ENCODE measurements at regions not wholly inside any gene's neighbourhood (a gene's known extent, or its start where the extent isn't known, plus 50 kb on each side); places are given as distances from the start of the nearest gene placed in this dataset.
"Not testable (repeated sequence)": the region's sequence is repeated elsewhere in the genome, so short reads cannot be mapped to it uniquely, and the experiment has no call there.

- peaks cover 0 to 2% (median 1%) of the 10 kb centered on the region in 6 donors for H3K9me3 Mint-ChIP-seq
- peaks cover 34 to 37% of the 10 kb centered on the region in 2 donors for H3K4me1 Mint-ChIP-seq
- peaks cover 0 to 4% (median 2%) of the 10 kb centered on the region in 3 donors for H3K27me3 Mint-ChIP-seq (ENCODE audit: low read depth in 3 of 3)
- DNase-seq, result no peak
- H3K27ac Mint-ChIP-seq, result peak overlapping the region in 4 of 6 donors; percentile 6 to 78 (median 42)
- peaks cover 0 to 9% (median 8%) of the 10 kb centered on the region in 3 donors for H3K36me3 Mint-ChIP-seq
- H3K4me3 Mint-ChIP-seq, result no peak overlapping the region
Observed at GRCh38 chr1:169042377-169042776, 64.1 kb upstream of the ATP1B1 start.

GRCh38 chr1:169043823-169044222 is 62.7 kb upstream of the ATP1B1 start:
- H3K27ac Mint-ChIP-seq, result peak overlapping the region; percentile 0 to 88 (median 82)
- H3K4me1 Mint-ChIP-seq, result peaks cover 34 to 37% of the 10 kb centered on the region in 2 donors

GRCh38 chr1:169044296-169044695 is 62.2 kb upstream of the ATP1B1 start:
- H3K4me1 Mint-ChIP-seq, result peaks cover 34 to 37% of the 10 kb centered on the region in 2 donors
- H3K4me3 Mint-ChIP-seq, result peak overlapping the region; percentile 42 to 82 (median 73)
- H3K27ac Mint-ChIP-seq, result peak overlapping the region; percentile 0 to 88 (median 80)
- peak; percentile 28 to 54 (median 41) for DNase-seq
- H3K9me3 Mint-ChIP-seq, result peaks cover 0 to 1% (median 0%) of the 10 kb centered on the region in 6 donors
- peaks cover 0 to 4% (median 4%) of the 10 kb centered on the region in 3 donors for H3K27me3 Mint-ChIP-seq (ENCODE audit: low read depth in 3 of 3)
- H3K36me3 Mint-ChIP-seq, result no peaks in the 10 kb centered on the region

More at GRCh38 chr1:169043823-169044222, 62.7 kb upstream of the ATP1B1 start:
- DNase-seq, result peak in 1 of 3 donors; percentile 0
- Mint-ChIP-seq H3K27me3 (ENCODE audit: low read depth in 3 of 3) (peaks cover 0 to 4% (median 4%) of the 10 kb centered on the region in 3 donors), H3K4me3 (peak overlapping the region in 4 of 5 donors; percentile 70 to 82 (median 76)), H3K36me3 (no peaks in the 10 kb centered on the region), H3K9me3 (peaks cover 0 to 1% (median 0%) of the 10 kb centered on the region in 6 donors)

- Mint-ChIP-seq H3K27me3 (ENCODE audit: low read depth in 3 of 3) (peaks cover 0 to 4% (median 4%) of the 10 kb centered on the region in 3 donors), H3K9me3 (peaks cover 0 to 1% (median 0%) of the 10 kb centered on the region in 6 donors), H3K4me1 (peaks cover 34 to 37% of the 10 kb centered on the region in 2 donors), H3K36me3 (no peaks in the 10 kb centered on the region), H3K4me3 (peak overlapping the region; percentile 2 to 78 (median 43)), H3K27ac (peak overlapping the region in 3 of 6 donors; percentile 2 to 74 (median 56))
- no peak for DNase-seq
Observed at GRCh38 chr1:169044971-169045370, 61.5 kb upstream of the ATP1B1 start.

- no peaks in the 10 kb centered on the region for H3K9me3 Mint-ChIP-seq
- no peak overlapping the region for H3K4me3 Mint-ChIP-seq
- H3K27me3 Mint-ChIP-seq (ENCODE audit: low read depth in 3 of 3), result peaks cover 0 to 4% (median 4%) of the 10 kb centered on the region in 3 donors
- H3K4me1 Mint-ChIP-seq, result peaks cover 34 to 36% of the 10 kb centered on the region in 2 donors
- no peak for DNase-seq
- peak overlapping the region in 1 of 6 donors; percentile 53 for H3K27ac Mint-ChIP-seq
- H3K36me3 Mint-ChIP-seq, result no peaks in the 10 kb centered on the region
Observed at GRCh38 chr1:169046671-169047070, 59.8 kb upstream of the ATP1B1 start.

GRCh38 chr1:169047074-169047473 is 59.4 kb upstream of the ATP1B1 start:
- H3K4me3 Mint-ChIP-seq, result no peak overlapping the region
- H3K27me3 Mint-ChIP-seq (ENCODE audit: low read depth in 3 of 3), result peaks cover 0 to 4% (median 4%) of the 10 kb centered on the region in 3 donors
- H3K9me3 Mint-ChIP-seq, result no peaks in the 10 kb centered on the region
- peaks cover 34% of the 10 kb centered on the region in 2 donors for H3K4me1 Mint-ChIP-seq
- H3K36me3 Mint-ChIP-seq, result no peaks in the 10 kb centered on the region
- H3K27ac Mint-ChIP-seq, result no peak overlapping the region
- DNase-seq, result no peak

- Mint-ChIP-seq H3K4me1 (peaks cover 25 to 26% of the 10 kb centered on the region in 2 donors), H3K27me3 (ENCODE audit: low read depth in 3 of 3) (peaks cover 0 to 4% (median 2%) of the 10 kb centered on the region in 3 donors), H3K4me3 (no peak overlapping the region), H3K27ac (no peak overlapping the region), H3K9me3 (no peaks in the 10 kb centered on the region), H3K36me3 (no peaks in the 10 kb centered on the region)
- DNase-seq, result no peak
Observed at GRCh38 chr1:169048043-169048442, 58.4 kb upstream of the ATP1B1 start.

GRCh38 chr1:169049258-169049938 is 57.1 kb upstream of the ATP1B1 start:
- no peak overlapping the region for H3K27ac Mint-ChIP-seq

GRCh38 chr1:169051171-169051570 is 55.3 kb upstream of the ATP1B1 start:
- H3K27ac Mint-ChIP-seq, result no peak overlapping the region
- H3K4me3 Mint-ChIP-seq, result no peak overlapping the region
- H3K9me3 Mint-ChIP-seq, result no peaks in the 10 kb centered on the region
- H3K4me1 Mint-ChIP-seq, result no peaks in the 10 kb centered on the region
- no peak for DNase-seq
- H3K36me3 Mint-ChIP-seq, result no peaks in the 10 kb centered on the region
- H3K27me3 Mint-ChIP-seq (ENCODE audit: low read depth in 3 of 3), result peaks cover 0 to 3% (median 2%) of the 10 kb centered on the region in 3 donors

More at GRCh38 chr1:169049258-169049938, 57.1 kb upstream of the ATP1B1 start:
- no peak for DNase-seq
- Mint-ChIP-seq H3K4me1 (peaks cover 11 to 12% of the 10 kb centered on the region in 2 donors), H3K36me3 (no peaks in the 10 kb centered on the region), H3K9me3 (no peaks in the 10 kb centered on the region), H3K4me3 (no peak overlapping the region), H3K27me3 (ENCODE audit: low read depth in 3 of 3) (peaks cover 0 to 2% (median 0%) of the 10 kb centered on the region in 3 donors)

- H3K27ac Mint-ChIP-seq; H3K4me3 Mint-ChIP-seq; H3K4me1 Mint-ChIP-seq; DNase-seq; H3K27me3 Mint-ChIP-seq (ENCODE audit: low read depth in 3 of 3); H3K36me3 Mint-ChIP-seq; H3K9me3 Mint-ChIP-seq: not testable (repeated sequence)
Observed at GRCh38 chr1:169052171-169052570, 54.3 kb upstream of the ATP1B1 start.

GRCh38 chr1:169052727-169053126 is 53.8 kb upstream of the ATP1B1 start:
- Mint-ChIP-seq H3K27ac (no peak overlapping the region), H3K4me1 (no peaks in the 10 kb centered on the region), H3K36me3 (peaks cover 0 to 4% (median 0%) of the 10 kb centered on the region in 3 donors), H3K9me3 (no peaks in the 10 kb centered on the region), H3K4me3 (no peak overlapping the region), H3K27me3 (ENCODE audit: low read depth in 3 of 3) (peaks cover 0 to 10% (median 2%) of the 10 kb centered on the region in 3 donors)
- DNase-seq, result no peak

GRCh38 chr1:169053196-169053595 is 53.3 kb upstream of the ATP1B1 start:
- Mint-ChIP-seq H3K36me3 (peaks cover 0 to 4% (median 0%) of the 10 kb centered on the region in 3 donors), H3K4me3 (no peak overlapping the region), H3K27ac (no peak overlapping the region), H3K4me1 (no peaks in the 10 kb centered on the region), H3K27me3 (ENCODE audit: low read depth in 3 of 3) (peaks cover 0 to 10% (median 2%) of the 10 kb centered on the region in 3 donors), H3K9me3 (no peaks in the 10 kb centered on the region)
- no peak for DNase-seq
